ENCODE measurements at regions not wholly inside any gene's neighbourhood (a gene's known extent, or its start where the extent isn't known, plus 50 kb on each side); places are given as distances from the start of the nearest gene placed in this dataset.

DNA sequence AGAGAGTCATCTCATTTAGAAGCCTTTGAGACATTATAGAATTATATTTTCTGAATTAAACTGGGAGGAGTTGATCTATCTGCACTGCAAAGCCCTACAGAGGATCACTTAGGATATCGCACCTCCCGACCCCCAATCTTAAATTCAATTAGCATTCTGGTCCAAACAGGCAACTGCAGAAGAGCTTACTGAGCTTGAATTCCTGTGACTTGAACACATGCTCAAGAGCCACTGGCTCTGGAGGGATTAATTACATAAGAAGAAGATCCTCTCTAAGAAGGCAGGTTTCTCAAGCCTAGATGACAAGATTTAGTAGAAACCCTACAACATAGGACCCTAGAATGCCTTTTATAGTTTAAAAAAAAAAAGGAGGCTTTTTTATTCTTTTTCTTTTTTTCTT is 548.9 kb downstream of the ARAP2 start:
- no peak for DNase-seq (ENCODE audit: low spot score)

DNA sequence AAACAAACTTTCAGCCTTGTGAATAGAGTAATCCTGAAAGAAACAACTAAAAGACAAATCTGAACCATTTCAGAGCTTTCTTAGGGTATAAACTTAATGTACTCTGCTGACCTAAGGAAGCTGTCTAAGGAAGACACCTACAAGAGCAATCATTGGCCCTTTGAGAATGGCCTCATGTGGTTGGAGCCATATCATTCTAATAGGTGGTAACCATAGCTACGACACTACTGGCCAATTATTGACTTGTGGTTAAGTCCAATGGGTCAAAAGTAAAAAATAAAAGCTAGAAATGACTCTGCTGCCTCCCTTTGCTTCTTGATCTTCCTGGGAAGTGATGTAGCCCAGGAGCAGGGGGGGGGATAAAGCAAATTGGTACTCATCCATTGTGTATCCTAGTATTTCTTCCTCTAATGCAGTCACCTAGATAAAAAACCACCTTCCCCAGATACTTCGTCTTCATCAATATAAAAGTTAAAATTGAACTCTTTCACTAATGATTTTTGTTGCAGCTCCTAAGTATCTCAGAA is 547.0 kb downstream of the ARAP2 start:
- DNase-seq (ENCODE audit: low spot score), result no peak

DNA sequence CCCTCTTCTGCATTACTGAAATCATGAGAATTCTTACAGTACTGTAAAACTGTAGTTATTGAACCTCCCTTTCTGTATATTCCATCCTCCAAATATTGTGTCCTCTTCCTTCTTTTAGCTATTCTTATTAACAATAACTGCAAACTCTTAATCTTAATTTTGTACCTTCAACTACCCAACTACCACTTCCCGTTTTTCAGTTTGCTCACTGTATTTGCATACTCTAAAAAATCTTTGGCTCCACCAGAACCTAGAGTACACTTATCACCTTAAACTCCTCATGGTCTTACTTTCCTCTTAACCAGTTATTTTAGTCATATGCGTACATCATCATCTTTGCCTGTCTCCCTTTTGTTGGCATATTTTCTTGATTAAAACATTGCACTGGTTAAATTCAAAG is 543.7 kb downstream of the ARAP2 start:
- DNase-seq (ENCODE audit: low spot score), result no peak

DNA sequence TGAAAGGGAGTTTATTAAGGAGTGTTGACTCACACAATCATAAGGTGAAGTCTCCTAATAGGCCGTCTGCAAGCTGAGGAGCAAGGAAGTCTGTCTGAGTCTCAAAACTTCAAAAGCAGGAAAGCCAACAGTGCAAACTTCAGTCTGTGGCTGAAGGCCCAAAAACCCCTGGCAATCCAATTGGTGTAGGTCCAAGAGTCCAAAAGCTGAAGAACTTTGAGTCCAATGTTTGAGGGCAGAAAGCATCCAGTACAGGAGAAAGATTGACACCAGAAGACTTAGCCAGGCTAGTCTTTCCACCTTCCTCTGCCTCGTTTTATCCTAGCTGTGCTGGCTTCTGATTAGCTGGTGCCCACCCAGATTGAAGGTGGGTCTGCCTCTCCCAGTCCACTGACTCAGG is 535.2 kb downstream of the ARAP2 start:
- DNase-seq (ENCODE audit: low spot score), result no peak

DNA sequence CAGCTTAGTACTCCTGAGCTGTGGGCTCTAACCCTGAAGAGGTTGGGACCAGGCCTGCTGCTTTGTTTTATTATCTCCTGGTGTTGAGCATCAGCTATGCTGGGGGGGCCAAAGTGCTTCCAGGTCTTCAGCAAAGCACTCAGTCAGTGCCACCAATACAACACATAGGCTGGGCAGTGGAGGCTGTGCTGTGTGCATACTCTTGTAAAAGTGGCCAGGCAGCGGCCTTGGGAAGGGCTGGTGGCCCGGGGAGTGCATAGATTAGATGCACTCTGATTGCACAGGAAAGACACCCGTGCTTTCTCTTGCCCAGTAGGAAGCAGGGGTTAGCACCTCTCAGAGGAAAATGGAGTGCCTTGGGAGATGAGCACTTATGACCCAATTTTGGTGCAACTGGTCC is 534.0 kb downstream of the ARAP2 start:
- DNase-seq (ENCODE audit: low spot score), result no peak

DNA sequence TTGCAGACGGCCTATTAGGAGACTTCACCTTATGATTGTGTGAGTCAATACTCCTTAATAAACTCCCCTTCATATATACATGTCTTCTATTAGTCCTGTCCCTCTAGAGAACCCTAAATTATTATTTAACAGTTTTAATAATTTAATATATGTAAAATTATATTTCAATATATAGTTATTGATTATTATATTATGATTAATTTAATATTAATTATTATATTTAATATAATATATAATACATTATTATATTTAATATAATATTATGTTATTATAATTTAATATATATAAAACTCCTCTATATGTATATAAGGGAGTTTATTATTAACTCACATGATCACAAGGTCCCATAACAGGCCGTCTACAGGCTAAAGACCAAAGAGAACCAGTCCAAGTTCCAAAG is 533.2 kb downstream of the ARAP2 start:
- DNase-seq (ENCODE audit: low spot score), result no peak

DNA sequence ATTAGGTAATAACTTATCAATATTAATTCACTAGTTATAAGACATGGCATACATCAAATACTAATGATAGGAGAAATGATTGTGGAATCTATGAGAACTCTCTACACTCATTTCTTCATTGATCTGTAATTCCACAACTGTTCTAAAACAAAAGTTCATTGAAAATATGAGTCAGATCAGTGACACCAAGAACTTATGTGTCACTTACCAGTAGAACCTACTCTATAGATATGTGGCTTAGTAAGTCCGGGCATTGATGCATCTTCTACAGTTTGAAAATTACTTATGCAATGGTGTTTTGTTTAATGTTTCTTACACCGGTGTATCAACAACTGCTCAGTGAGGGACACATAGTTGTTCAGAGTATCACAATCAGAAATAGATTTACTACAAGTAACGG is 520.3 kb downstream of the ARAP2 start:
- DNase-seq (ENCODE audit: low spot score), result no peak

DNA sequence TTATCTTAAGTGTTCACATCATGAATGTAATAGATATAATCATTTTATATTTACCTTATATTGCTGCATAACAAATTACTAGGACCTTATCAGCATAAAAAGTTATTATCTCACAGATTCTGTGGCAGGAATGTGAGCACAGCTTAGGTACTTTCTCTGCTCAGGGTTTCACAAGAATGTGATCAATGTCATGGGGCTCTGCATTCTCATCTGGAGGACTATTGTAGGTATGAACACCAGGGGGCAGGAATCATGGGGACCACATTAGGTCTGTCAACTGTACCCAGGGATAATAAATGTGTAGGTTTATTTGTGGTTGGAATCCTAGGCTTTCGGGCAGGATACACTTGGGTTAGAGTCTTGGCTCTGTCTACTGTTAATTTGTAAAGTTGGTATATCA is 519.2 kb downstream of the ARAP2 start:
- DNase-seq (ENCODE audit: low spot score), result no peak

DNA sequence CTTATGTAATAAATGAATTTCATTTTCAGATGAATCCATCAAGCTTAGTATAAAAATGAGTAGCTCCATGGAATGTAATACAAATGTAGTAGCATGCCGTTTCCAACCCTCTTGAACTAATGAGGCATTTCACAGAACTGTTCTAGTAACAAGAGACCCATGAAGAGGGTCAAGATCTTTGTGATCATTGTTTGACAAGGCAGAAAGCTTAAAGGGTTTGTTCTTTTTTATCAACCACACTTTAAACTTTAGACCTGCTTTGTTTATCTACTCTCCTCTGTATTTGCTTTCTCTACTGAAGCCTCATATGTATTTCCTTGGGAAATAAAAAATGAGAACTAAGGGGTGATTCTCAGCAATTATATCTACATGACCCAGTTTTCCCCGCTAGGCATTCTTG is 513.9 kb downstream of the ARAP2 start:
- no peak for DNase-seq (ENCODE audit: low spot score)

DNA sequence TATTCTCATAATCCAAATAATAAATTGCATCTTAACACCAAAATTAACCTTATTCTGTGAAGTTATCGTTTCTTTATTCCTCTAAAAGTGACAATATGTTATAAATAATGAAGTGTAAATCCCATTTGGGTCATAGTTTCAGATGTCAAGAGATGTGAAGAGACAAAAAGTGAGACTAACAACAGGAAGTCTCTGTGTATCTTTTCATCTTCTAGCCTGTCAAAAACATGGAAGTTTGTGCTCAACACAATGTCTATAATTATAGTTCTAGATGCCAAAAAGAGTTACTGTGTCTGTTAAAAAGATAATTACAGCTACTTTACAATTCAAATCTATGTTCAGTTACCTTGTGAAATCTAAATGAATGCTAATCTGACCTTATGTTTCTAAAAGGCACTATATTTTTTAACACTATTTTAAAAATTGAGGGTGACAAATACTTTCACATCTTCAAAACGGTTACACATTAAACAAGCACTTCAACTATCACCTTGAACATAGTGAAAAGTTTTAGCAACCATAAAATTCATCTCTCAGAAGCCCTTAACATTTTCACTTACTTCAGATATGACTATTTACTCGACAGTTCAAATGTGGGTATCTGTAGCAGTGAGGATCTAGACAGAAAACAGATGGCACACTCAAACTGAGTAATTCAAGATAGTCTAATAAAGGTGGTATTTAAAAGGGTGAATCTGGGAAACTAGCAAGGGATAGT is 509.8 kb downstream of the ARAP2 start:
- DNase-seq (ENCODE audit: low spot score), result no peak

DNA sequence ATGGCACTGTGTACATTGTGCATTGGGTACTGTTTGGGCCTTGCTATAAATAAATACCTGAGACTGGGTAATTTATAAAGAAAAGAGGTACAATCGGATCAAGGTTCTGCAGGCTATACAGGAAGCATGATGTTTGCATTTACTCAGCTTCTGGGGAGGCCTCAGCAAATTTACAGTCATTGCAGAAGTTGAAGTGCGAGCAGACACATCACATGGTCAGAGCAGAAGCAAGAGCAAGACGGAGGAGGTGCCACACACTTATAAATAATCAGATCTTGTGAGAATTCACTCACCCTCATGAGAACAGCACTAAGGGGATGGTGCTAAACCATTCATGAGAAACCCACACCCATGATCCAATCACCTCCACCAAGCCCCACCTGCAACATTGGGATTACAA is 505.0 kb downstream of the ARAP2 start:
- no peak for DNase-seq (ENCODE audit: low spot score)

DNA sequence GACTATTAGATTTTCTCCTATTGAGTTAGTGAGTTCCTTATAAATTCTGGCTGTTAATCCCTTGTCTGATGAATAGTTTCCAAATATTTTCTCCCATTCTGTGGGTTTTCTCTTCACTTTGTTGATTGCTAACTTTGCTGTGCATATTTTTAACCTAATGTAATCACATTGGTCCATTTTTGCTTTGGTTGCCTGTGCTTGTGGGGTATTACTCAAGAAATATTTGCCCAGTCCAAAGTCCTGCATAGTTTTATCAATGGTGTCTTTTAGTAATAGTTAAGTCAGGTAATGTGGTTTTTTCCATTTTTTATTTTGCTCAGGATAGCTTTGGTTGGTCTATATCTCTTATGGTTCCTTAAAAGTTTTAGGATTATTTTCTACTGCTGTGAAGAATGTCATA is 490.3 kb downstream of the ARAP2 start:
- no peak for DNase-seq (ENCODE audit: low spot score)

DNA sequence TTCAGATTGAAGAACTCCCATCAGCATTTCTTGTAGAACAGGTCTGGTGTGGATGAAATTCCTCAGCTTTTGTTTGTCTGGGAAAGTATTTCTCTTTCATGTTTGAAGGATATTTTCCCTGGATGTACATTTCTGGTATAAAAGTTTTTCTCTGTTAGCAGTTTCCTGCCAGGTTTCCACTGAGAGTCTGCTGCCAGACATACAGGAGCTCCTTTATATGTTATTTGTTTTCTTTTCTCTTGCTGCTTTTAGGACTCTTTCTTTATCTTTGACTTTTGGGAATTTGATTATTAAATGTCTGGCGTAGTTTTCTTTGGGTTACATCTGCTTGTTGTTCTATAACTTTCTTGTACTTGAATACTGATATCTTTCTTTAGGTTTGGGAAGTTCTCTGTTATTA is 486.5 kb downstream of the ARAP2 start:
- no peak for DNase-seq (ENCODE audit: low spot score)

DNA sequence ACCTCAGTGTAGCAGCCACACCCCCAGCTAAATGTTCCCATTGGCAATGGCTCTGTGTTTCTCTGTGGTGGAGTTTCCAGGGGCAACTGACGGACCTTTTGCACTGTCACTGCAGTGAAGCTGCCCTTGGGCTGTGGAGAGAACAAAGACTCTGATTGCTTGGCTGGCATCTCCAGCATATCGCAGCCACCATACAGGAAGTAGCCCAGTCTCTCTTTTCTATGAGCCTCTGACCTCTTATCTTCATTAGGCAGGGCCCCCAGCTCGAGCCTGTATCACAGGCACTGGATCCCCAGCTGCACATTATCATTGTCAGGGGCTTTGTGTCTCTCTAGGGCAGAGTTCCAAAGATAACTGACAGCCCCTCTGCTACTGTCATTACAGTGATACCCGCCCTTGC is 483.5 kb downstream of the ARAP2 start:
- DNase-seq (ENCODE audit: low spot score), result no peak

DNA sequence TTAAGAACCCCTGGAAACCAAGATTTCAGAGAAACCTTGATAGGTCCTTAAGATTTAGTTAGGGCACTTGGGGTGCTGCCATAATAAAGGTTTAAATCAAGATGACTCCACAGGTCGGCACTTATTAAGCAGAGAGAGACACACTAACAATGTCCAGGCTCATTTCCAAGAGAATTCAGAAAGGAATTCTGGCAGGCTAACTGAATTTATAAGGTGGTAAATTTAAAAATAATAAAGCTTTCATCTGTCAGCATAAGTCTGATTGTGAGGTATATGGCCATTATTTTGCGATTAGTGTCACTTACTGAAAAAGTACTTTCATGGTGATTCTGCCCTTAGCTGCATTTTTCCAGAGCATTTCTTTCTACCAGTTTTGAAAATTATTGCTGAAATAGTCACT is 472.7 kb downstream of the ARAP2 start:
- no peak for DNase-seq (ENCODE audit: low spot score)

DNA sequence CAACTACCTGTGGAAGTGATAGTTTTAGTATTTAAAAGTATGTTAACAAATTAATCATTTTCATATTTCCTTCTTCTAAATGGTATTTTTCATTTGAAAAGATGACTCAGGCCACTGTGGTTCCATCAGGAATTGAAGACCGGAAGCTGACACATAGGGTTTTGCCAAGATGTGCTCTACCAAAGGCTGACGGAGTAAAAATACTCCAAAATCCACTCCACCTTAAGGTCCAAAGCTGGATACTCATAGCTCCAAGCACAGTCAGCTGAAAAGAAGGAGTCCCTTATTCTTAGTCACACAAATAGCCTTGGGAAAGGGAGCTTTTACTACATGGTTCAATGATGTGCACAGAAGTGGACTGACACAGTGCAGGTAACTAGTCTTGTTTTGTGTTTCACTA is 472.0 kb downstream of the ARAP2 start:
- no peak for DNase-seq (ENCODE audit: low spot score)

DNA sequence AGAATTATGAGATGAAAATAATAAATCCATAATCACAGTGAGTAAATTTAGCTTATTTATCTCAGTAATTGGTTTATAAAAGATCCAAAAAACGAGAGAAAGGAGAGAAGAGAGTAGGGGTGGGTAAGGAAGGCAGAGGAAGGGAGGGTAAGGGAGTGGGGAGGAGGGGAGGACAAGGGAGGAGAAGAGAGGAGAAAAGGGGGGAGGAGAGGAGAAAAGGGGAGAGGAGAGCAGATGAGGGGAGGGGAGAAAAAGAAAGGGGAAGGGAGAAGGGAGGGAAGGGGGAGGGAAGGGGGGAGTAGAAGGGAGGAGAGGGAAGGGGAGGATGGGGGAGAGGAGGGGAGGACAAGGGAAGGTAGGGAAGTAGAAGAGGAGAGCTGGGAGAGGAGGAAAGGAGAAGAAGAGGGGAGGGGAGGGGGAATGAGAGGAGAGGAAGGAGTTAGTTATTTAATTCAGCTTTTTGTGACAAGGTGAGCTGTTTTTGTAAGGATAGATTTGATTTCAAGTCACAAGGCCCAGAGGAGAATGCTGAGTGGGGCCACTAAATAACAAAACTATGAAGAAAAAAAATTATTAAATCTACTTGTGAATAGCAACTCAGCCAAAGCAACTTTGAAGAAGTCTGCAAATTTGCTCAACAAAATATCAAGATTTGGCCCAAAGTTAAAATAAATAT is 454.3 kb downstream of the ARAP2 start:
- DNase-seq (ENCODE audit: low spot score), result no peak

DNA sequence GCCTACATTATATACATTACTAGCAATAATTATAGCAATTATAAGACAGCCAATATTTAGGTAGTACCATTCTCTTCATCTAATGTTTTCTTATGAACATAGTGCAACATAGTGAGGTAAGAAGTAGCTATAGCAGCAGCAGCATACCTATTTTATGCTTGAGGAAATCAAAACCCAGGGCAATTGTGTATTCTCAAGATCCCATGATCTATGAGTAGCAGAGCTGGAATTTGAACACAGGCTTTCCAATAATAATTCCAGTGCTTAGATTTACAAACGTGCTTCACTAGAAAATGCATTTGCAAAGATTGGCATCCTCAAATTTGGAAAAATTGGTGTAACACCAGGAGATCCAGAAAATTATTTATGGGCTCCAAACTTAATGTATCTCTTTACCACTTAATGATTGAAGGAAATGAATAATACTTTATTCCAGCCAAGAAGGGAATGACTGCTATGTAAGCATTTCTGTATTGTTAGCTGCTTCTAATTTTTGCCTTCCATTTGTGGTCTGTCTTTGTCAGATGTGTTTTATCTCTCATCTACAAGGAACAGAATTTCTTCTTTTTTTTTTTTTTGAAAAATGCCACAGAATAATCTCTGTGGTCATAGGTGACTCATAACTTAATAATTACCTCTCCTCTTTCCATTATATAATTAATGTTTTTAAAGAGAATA is 451.1 kb downstream of the ARAP2 start:
- DNase-seq (ENCODE audit: low spot score), result no peak

DNA sequence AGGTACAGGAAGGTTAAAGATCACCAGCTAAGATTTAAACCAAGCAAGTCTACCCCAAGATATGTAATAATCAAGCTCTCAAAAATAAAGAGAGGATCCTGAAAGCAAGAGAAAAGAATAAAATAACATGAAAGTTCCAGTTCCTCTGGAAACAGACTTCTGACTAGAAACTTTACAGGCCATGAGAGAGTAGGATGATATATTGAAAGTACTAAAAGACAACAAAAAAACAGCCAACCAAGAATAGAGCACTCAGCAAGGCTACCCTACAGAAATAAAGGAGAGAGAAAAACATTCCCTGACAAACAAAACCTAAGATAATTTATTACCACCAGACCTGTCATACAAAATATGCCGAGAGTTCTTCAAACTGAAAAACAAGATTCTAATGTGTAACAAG is 450.5 kb downstream of the ARAP2 start:
- no peak for DNase-seq (ENCODE audit: low spot score)

DNA sequence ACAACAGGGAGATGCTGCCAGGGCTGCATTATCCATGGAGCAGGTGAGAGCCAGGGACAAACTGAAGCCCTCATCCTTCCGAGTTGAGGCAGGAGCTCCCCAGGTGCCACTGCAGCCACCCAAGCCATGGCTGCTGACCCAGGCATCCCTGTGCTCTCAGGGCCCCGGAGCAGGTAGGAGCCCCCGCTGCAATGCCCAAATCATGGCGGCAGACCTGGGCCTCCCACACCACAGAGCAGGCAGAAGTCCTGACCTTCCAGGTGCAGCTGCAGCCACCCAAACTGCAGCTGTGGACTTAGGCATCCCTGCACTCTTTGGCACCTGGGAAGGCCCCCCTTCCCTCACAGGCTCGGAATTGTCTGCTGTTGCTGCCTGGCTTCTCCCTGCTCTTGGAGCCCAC is 443.6 kb downstream of the ARAP2 start:
- DNase-seq (ENCODE audit: low spot score), result no peak

DNA sequence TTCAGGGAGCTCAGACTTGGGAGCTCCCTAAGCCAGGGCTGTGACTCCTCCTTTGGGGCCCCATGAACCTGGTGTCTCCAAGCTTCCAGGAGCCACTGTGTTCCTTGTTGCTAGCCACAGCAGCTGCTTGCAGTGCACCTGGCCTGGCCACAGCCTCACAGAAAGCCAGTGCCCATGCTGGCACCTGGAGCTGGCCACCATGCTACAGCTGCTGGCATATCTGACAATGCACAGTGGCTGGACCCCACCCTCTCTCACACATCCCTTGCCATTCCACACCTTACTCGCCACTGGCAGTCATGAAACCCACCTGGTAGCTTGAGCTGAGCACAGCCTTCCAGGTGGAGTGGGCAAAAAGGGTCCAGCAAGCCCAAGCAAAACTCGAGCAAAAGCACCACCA is 441.7 kb downstream of the ARAP2 start:
- no peak for DNase-seq (ENCODE audit: low spot score)

DNA sequence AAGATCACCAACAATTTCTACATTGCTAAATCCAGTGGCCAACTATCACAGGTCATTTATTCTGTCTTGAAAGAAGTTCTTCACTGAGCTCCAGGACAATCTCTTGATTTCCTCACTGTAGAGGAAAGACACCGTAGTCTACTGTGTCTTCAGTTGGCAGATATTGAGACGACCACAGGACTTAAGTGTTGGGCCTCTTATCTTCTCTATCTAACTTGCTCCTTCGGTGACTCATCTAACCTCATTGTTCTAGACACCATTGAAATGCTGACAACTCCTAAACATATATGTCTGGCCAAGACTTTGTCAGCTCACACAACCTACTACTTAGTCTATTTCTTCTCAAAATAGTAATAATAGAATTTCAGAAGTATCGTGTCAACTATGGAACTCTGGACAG is 425.8 kb downstream of the ARAP2 start:
- DNase-seq (ENCODE audit: low spot score), result no peak

DNA sequence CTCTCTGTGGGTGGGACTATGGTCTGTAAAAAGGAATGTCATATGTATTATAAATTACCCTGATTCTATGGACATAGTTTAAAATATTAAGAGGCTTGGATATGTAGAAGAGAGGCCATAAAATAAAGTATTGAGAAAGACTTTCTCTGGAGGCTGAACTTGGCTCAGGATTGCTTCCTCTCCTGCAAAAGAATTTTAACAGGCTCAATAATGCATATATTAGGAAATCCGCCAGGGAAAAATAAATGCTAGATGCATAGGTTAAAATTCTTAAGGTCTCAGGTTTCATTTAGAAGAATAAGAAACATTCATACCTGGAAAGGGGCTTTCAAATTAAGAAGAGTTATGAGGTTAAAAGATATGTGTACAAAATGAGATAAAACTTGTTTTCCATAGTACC is 424.3 kb downstream of the ARAP2 start:
- no peak for DNase-seq (ENCODE audit: low spot score)
